Sigmoid colon (tissue), 6 donors: ENCODE measurements at regions not wholly inside any gene's neighbourhood (a gene's known extent, or its start where the extent isn't known, plus 50 kb on each side); places are given as distances from the start of the nearest gene placed in this dataset.
A peak's percentile ranks its signal among the peaks of the same experiment; 100 is the strongest.

Experiments
- DNase-seq: peaks from one replicate; pipeline ENCODE4 v3.0.0-alpha.2; 2019
- H3K27ac ChIP-seq, 4 donors: fragments of 200-600 bp; sonication (generic); one replicate each; pipeline ENCODE4 v1.5.1; 2016 to 2019; ENCODE audit warnings: mild to moderate bottlenecking in 1 of 4
- H3K27me3 ChIP-seq, 3 donors: fragments of 200-600 bp; sonication (generic); one replicate each; pipeline ENCODE4 v1.5.1; 2019; ENCODE audit warnings: mild to moderate bottlenecking in 1 of 3
- H3K36me3 ChIP-seq, 4 donors: fragments of 200-600 bp; sonication (generic); one replicate each; pipeline ENCODE4 v1.5.1; 2016 to 2019
- H3K4me1 ChIP-seq, 4 donors: fragments of 200-600 bp; sonication (generic); one replicate each; pipeline ENCODE4 v1.5.1; 2017 to 2019
- H3K4me3 ChIP-seq, 4 donors: fragments of 200-600 bp; sonication (generic); one replicate each; pipeline ENCODE4 v1.5.1; 2017 to 2019; ENCODE audit warnings: mild to moderate bottlenecking in 2 of 4, moderate library complexity in 1 of 4
- H3K9me3 ChIP-seq, 4 donors: fragments of 200-600 bp in 3 of 4; sonication (generic) in 3 of 4; one replicate each; pipeline versions ENCODE4 v1.5.1 to v1.6.1; 2013 to 2019
- EP300 ChIP-seq, 4 donors: sonication (generic); formaldehyde crosslinking; IDR thresholded peaks; one replicate each; pipeline ENCODE4 v1.6.1; 2017; ENCODE audit warnings: antibody characterized with exemption in 4 of 4
- POLR2A ChIP-seq, 2 donors: fragments of 450-650 bp; IDR thresholded peaks; one replicate each; pipeline ENCODE4 v1.6.1; 2016; ENCODE audit warnings: antibody characterized with exemption in 2 of 2, mild to moderate bottlenecking in 2 of 2, moderate library complexity in 2 of 2
- POLR2AphosphoS5 ChIP-seq, 4 donors: sonication (generic); formaldehyde crosslinking; IDR thresholded peaks; one replicate each; pipeline ENCODE4 v1.6.1; 2017; ENCODE audit warnings: antibody characterized with exemption in 4 of 4
- WGBS, 2 donors: extraction: QIAGEN DNeasy Blood & Tissue Kit; methylation state at CpG; one replicate each; pipeline ENCODE4 v1.1.7; 2013; 5-methylcytosine and 5-hydroxymethylcytosine counted together
- intact Hi-C: fragments of 100-400 bp; cut with DNase I; formaldehyde crosslinking; loops from one replicate; pipeline ENCODE4 v1.15.1; 2023
- TF ChIP-seq, protein P1 (sequence below), 4 experiments: fragments of 450-650 bp in 3 of 4; fragments of 200-600 bp in 1 of 4; IDR thresholded peaks; one replicate each; pipeline ENCODE4 v1.5.1; 2016 to 2019; ENCODE audit warnings: antibody characterized with exemption in 4 of 4, mild to moderate bottlenecking in 3 of 4, moderate library complexity in 2 of 4
- donor health status: healthy with polysubstance abuse.
- donor health status: healthy.

DNA sequence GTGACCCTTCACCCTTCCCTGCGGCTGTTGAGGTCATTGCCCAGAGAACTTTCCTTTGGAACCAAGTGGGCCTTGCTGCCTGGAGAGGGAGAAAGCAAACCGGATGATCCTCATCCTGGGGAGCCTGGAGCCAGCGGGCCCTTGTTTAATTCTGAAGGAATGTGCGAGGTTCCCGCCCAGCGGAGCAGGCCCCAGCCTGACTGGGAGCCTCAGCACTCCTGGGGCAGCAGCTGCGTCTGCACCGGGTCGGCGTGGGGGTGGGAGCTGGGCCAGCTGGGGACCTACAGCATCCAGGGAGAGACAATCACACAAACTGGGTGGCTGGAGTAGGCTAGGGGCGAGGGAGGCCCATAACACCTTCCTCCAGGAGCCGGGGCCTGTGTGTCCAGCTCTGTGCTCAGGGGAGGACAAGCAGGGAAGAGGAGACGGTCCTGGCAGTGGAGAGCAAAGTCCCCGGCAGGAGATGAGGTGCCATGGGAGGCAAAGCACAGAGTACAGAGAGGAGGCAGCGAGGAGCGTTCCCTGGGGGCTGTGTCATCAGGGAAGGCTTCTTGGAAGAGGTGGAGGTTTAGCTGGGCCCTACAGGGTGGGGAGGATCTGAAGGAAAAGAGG, 61.9 kb upstream of the HAAO start:
- no peak overlapping the region for H3K4me3 ChIP-seq
- H3K27me3 ChIP-seq, result no peaks in the 10 kb centered on the region
- H3K4me1 ChIP-seq, result peaks cover 0 to 14% (median 13%) of the 10 kb centered on the region in 4 donors
- peak overlapping the region; percentile 30 to 75 (median 54) for H3K27ac ChIP-seq
- intact Hi-C loops, result no loop called here
- peak; percentile 87 for DNase-seq
- 79 to 80% methylated on average over 16 of the region's 16 CpGs for WGBS, 2 donors
- TF ChIP-seq EP300 (IDR thresholded peaks at IDR 0.05) (no peak), POLR2AphosphoS5 (IDR thresholded peaks at IDR 0.05) (no peak), POLR2A (IDR thresholded peaks at IDR 0.05) (no peak)
- TF ChIP-seq, protein P1, sequence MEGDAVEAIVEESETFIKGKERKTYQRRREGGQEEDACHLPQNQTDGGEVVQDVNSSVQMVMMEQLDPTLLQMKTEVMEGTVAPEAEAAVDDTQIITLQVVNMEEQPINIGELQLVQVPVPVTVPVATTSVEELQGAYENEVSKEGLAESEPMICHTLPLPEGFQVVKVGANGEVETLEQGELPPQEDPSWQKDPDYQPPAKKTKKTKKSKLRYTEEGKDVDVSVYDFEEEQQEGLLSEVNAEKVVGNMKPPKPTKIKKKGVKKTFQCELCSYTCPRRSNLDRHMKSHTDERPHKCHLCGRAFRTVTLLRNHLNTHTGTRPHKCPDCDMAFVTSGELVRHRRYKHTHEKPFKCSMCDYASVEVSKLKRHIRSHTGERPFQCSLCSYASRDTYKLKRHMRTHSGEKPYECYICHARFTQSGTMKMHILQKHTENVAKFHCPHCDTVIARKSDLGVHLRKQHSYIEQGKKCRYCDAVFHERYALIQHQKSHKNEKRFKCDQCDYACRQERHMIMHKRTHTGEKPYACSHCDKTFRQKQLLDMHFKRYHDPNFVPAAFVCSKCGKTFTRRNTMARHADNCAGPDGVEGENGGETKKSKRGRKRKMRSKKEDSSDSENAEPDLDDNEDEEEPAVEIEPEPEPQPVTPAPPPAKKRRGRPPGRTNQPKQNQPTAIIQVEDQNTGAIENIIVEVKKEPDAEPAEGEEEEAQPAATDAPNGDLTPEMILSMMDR (IDR thresholded peaks at IDR 0.05), result no peak
- no peaks in the 10 kb centered on the region for H3K9me3 ChIP-seq
- H3K36me3 ChIP-seq, result no peaks in the 10 kb centered on the region

DNA sequence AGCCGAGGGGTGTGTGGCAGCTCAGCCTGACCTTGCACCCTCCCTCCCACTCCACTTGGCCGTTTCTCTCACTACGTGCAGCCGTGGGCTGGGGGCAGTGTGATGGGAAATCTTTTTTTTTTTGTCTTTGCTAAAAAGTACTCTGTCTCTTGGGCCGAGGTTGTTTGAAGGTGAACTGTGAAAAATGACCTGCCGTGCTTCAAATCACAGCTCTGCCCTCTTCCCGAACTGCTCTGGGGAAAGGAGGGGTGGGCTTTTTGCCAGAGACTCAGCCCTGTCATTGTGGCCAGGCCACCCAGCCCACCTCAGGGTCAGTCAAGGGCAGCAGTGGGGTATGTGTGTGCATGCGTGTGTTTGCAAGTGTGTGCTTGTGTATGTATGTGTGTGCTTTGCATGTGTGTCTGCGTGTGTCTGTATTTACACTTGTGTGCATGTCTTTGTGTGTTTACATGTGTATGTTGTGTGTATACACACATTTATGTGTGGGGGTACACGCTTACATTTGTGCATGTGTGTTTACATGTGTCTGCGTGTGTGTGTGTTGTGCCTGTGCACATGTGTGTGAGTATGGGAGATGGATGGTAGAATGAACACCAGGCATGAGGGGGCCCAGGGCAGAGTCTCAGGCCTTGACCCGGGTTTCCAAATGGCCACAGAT, 61.3 kb upstream of the HAAO start:
- H3K27me3 ChIP-seq, result no peaks in the 10 kb centered on the region
- peak; percentile 48 for DNase-seq
- no peaks in the 10 kb centered on the region for H3K9me3 ChIP-seq
- intact Hi-C loops, result no loop called here
- H3K4me3 ChIP-seq, result no peak overlapping the region
- no peaks in the 10 kb centered on the region for H3K36me3 ChIP-seq
- peak overlapping the region; percentile 30 to 75 (median 54) for H3K27ac ChIP-seq
- TF ChIP-seq POLR2A (IDR thresholded peaks at IDR 0.05), result no peak
- TF ChIP-seq, protein P1 (IDR thresholded peaks at IDR 0.05), result no peak
- no peak for TF ChIP-seq EP300 (IDR thresholded peaks at IDR 0.05)
- no peak for TF ChIP-seq POLR2AphosphoS5 (IDR thresholded peaks at IDR 0.05)
- H3K4me1 ChIP-seq, result peaks cover 0 to 14% (median 13%) of the 10 kb centered on the region in 4 donors
- 79 to 83% methylated on average over 12 of the region's 12 CpGs for WGBS, 2 donors

DNA sequence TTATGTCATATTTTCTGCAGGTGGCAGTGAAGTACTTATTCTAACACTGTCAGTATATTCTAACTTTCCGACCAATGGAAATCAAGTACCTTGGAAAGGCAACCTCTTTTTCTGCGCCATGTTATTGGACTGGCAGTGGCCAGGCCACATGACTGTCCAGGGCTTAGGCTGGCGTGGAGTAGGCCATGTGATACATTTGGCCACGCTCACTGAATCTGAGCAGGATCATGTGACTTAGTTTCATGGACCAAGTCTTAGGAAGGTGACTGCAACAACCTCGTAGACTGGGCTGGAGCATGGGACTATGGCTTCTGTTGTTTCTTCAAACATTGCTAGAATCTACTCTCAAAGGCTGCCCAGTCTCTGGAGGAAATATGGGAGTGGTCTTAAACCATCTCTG, 60.4 kb upstream of the HAAO start:
- Histone ChIP-seq H3K9me3 (no peaks in the 10 kb centered on the region), H3K4me3 (no peak overlapping the region), H3K27ac (no peak overlapping the region), H3K4me1 (peaks cover 0 to 14% (median 13%) of the 10 kb centered on the region in 4 donors), H3K27me3 (no peaks in the 10 kb centered on the region), H3K36me3 (no peaks in the 10 kb centered on the region)
- TF ChIP-seq EP300 (IDR thresholded peaks at IDR 0.05) (no peak), POLR2A (IDR thresholded peaks at IDR 0.05) (no peak), POLR2AphosphoS5 (IDR thresholded peaks at IDR 0.05) (no peak)
- TF ChIP-seq, protein P1 (IDR thresholded peaks at IDR 0.05), result no peak
- DNase-seq, result peak; percentile 48
- 95% methylated on average over 5 of the region's 5 CpGs for WGBS, 2 donors
- intact Hi-C loops, result no loop called here

DNA sequence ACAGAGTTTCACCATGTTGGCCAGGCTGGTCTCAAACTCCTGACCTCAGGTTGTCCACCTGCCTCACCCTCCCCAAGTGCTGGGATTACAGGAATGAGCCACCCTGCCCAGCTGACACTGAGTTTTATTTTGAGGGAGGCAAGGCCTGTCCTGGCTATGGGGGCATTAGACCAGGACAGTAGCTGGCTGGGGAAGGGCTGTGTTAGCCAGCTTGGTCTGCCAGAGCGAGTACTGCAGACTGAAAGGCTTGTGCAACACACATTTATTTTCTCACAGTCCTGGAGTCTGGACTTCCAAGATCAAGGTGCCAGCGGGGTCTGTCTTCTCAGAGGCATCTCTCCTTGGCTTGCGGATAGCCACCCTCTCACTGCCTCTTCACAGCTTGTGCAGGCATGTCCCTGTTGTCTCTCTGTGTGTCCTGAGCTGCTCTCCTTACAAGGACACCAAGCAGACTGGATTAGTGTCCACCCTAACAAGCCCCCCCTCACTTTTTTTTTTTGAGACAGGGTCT, 59.4 kb upstream of the HAAO start:
- H3K27me3 ChIP-seq, result no peaks in the 10 kb centered on the region
- H3K4me1 ChIP-seq, result peaks cover 0 to 18% (median 14%) of the 10 kb centered on the region in 4 donors
- WGBS, 2 donors, result 92 to 94% methylated on average over 3 of the region's 3 CpGs
- H3K27ac ChIP-seq, result no peak overlapping the region
- H3K36me3 ChIP-seq, result no peaks in the 10 kb centered on the region
- TF ChIP-seq POLR2A (IDR thresholded peaks at IDR 0.05), result no peak
- TF ChIP-seq POLR2AphosphoS5 (IDR thresholded peaks at IDR 0.05), result no peak
- no peak for TF ChIP-seq EP300 (IDR thresholded peaks at IDR 0.05)
- TF ChIP-seq, protein P1 (IDR thresholded peaks at IDR 0.05), result no peak
- DNase-seq, result peak; percentile 40
- no peak overlapping the region for H3K4me3 ChIP-seq
- no peaks in the 10 kb centered on the region for H3K9me3 ChIP-seq
- intact Hi-C loops, result no loop called here
